ENCODE measurements at regions not wholly inside any gene's neighbourhood (a gene's known extent, or its start where the extent isn't known, plus 50 kb on each side); places are given as distances from the start of the nearest gene placed in this dataset.
"Not testable (repeated sequence)": the region's sequence is repeated elsewhere in the genome, so short reads cannot be mapped to it uniquely, and the experiment has no call there.

- DNase-seq: no peak
Measured at GRCh38 chr17:71628306-71628705, 492.5 kb upstream of the SOX9 start.

- no peak for DNase-seq
Measured at GRCh38 chr17:71631483-71631882, 489.3 kb upstream of the SOX9 start.

GRCh38 chr17:71632328-71632727 is 488.5 kb upstream of the SOX9 start:
- DNase-seq: no peak

GRCh38 chr17:71633391-71633849 is 487.4 kb upstream of the SOX9 start:
- no peak for DNase-seq

- DNase-seq: no peak
Measured at GRCh38 chr17:71634376-71634775, 486.4 kb upstream of the SOX9 start.

- DNase-seq: no peak
Measured at GRCh38 chr17:71635187-71635586, 485.6 kb upstream of the SOX9 start.

GRCh38 chr17:71636644-71637043 is 484.2 kb upstream of the SOX9 start:
- DNase-seq: no peak

GRCh38 chr17:71638668-71639067 is 482.2 kb upstream of the SOX9 start:
- DNase-seq: no peak

GRCh38 chr17:71639865-71640264 is 481.0 kb upstream of the SOX9 start:
- DNase-seq: no peak

GRCh38 chr17:71646890-71647289 is 473.9 kb upstream of the SOX9 start:
- DNase-seq: not testable (repeated sequence)

GRCh38 chr17:71648342-71648741 is 472.5 kb upstream of the SOX9 start:
- DNase-seq: not testable (repeated sequence)

- no peak for DNase-seq
Measured at GRCh38 chr17:71649941-71650350, 470.9 kb upstream of the SOX9 start.

- DNase-seq: no peak
Measured at GRCh38 chr17:71655542-71655941, 465.3 kb upstream of the SOX9 start.

- no peak for DNase-seq
Measured at GRCh38 chr17:71656964-71657858, 463.6 kb upstream of the SOX9 start.

GRCh38 chr17:71658996-71659395 is 461.8 kb upstream of the SOX9 start:
- DNase-seq: no peak

GRCh38 chr17:71664861-71665260 is 456.0 kb upstream of the SOX9 start:
- DNase-seq: no peak

GRCh38 chr17:71666047-71666446 is 454.8 kb upstream of the SOX9 start:
- DNase-seq: no peak

GRCh38 chr17:71667661-71668060 is 453.2 kb upstream of the SOX9 start:
- DNase-seq: no peak

- no peak for DNase-seq
Measured at GRCh38 chr17:71668807-71669206, 452.0 kb upstream of the SOX9 start.

GRCh38 chr17:71677439-71677838 is 443.4 kb upstream of the SOX9 start:
- no peak for DNase-seq

GRCh38 chr17:71679832-71680231 is 441.0 kb upstream of the SOX9 start:
- no peak for DNase-seq

GRCh38 chr17:71681427-71682173 is 439.2 kb upstream of the SOX9 start:
- DNase-seq: no peak

- no peak for DNase-seq
Measured at GRCh38 chr17:71682174-71682494, 438.7 kb upstream of the SOX9 start.

GRCh38 chr17:71689782-71690181 is 431.0 kb upstream of the SOX9 start:
- no peak for DNase-seq
